A549 (cell line): ENCODE measurements at regions not wholly inside any gene's neighbourhood (a gene's known extent, or its start where the extent isn't known, plus 50 kb on each side); places are given as distances from the start of the nearest gene placed in this dataset.

Experiments
- JUNB ChIP-seq: fragments of >200 bp; sonication (Bioruptor Twin); formaldehyde crosslinking; IDR thresholded peaks from 2 replicates; pipeline ENCODE4 v1.6.1; 2016
- MAX ChIP-seq: IDR thresholded peaks from 2 replicates; pipeline ENCODE4 v1.6.1; 2012

GRCh38 chr2:36300697-36301096, 54.9 kb upstream of the CRIM1 start:
- no peak for TF ChIP-seq JUNB
- TF ChIP-seq MAX: no peak
